PC-3 (cell line): ENCODE measurements at regions not wholly inside any gene's neighbourhood (a gene's known extent, or its start where the extent isn't known, plus 50 kb on each side); places are given as distances from the start of the nearest gene placed in this dataset.

Experiments
- ATAC-seq: fragments of 200-7000 bp; cut with Tn5 transposase; 2 replicates; pipeline ENCODE4 v1.9.1; 2020; ENCODE audit warnings: mild to moderate bottlenecking, moderate library complexity
- BruUV-seq: library from RNA; stranded (reverse); fragments of 400-500 nt; replicated peaks from 2 replicates; lab custom pipeline; 2021; lab: Mats Ljungman, UMichigan
- CTCF ChIA-PET: fragments of 300-600 bp; sonication (Branson Sonifier 250); formaldehyde crosslinking; loops from one replicate; lab custom pipeline; 2022; ENCODE audit warnings: antibody characterized with exemption; lab: Charles Lee
- POLR2A ChIA-PET: fragments of 300-600 bp; sonication (Branson Sonifier 250); formaldehyde crosslinking; loops from one replicate; lab custom pipeline; 2022; ENCODE audit warnings: antibody characterized with exemption; ENCODE audit not compliant: unreplicated experiment; lab: Charles Lee
- DNase-seq: peaks from one replicate; pipeline ENCODE4 v3.0.0-alpha.2; 2015
- H2AFZ ChIP-seq: fragments of 300-600 bp; sonication (generic); 2 replicates; pipeline ENCODE4 v1.6.0; 2016; ENCODE audit warnings: antibody characterized with exemption, low read length
- H3F3A ChIP-seq: fragments of 300-600 bp; sonication (generic); one replicate; pipeline ENCODE4 v1.6.0; 2017; ENCODE audit warnings: antibody characterized with exemption, low read length, control low read depth, mild to moderate bottlenecking; ENCODE audit not compliant: unreplicated experiment
- H3K27ac ChIP-seq: fragments of 300-600 bp; sonication (generic); 2 replicates; pipeline ENCODE4 v1.5.1; 2016; ENCODE audit warnings: mild to moderate bottlenecking, low read length
- H3K27me3 ChIP-seq: fragments of 300-600 bp; sonication (generic); 2 replicates; pipeline ENCODE4 v1.6.1; 2016; ENCODE audit warnings: low read length, mixed read lengths
- H3K36me3 ChIP-seq: fragments of 300-600 bp; sonication (generic); 2 replicates; pipeline ENCODE4 v1.6.1; 2016; ENCODE audit warnings: low read depth, mixed run types, low read length, mixed read lengths
- H3K4me1 ChIP-seq: fragments of 300-600 bp; sonication (generic); 2 replicates; pipeline ENCODE4 v1.5.1; 2016; ENCODE audit warnings: low read length; ENCODE audit not compliant: insufficient read depth
- H3K4me2 ChIP-seq: fragments of 300-600 bp; sonication (generic); 2 replicates; pipeline ENCODE4 v1.6.0; 2016; ENCODE audit warnings: low read length
- H3K4me3 ChIP-seq: fragments of 300-600 bp; sonication (generic); 2 replicates; pipeline ENCODE4 v1.5.1; 2016; ENCODE audit warnings: mild to moderate bottlenecking, low read length, mixed read lengths
- H3K79me2 ChIP-seq: fragments of 300-600 bp; sonication (generic); 2 replicates; pipeline ENCODE4 v1.6.1; 2017; ENCODE audit warnings: low read length, mixed read lengths
- H3K9ac ChIP-seq: fragments of 300-600 bp; sonication (generic); 2 replicates; pipeline ENCODE4 v1.6.0; 2016; ENCODE audit warnings: mild to moderate bottlenecking, low read length
- H3K9me2 ChIP-seq: fragments of 300-600 bp; sonication (generic); replicated peaks from 2 replicates; pipeline ENCODE4 v1.6.1; 2016; ENCODE audit warnings: mixed run types, low read length, mixed read lengths
- H3K9me3 ChIP-seq: fragments of 300-600 bp; sonication (generic); 2 replicates; pipeline ENCODE4 v1.6.1; 2016; ENCODE audit warnings: low read length, mixed read lengths
- H4K20me1 ChIP-seq: fragments of 300-600 bp; sonication (generic); 2 replicates; pipeline ENCODE4 v1.6.1; 2016; ENCODE audit warnings: low read length, mixed read lengths
- CTCF ChIP-seq: fragments of 300-600 bp; sonication (generic); conservative IDR thresholded peaks from 2 replicates; pipeline ENCODE4 v1.5.1; 2017; ENCODE audit warnings: antibody characterized with exemption, low read depth, mild to moderate bottlenecking, low read length
- EZH2 ChIP-seq: fragments of 300-600 bp; sonication (generic); IDR thresholded peaks from one replicate; pipeline ENCODE4 v1.6.1; 2017; ENCODE audit warnings: antibody characterized with exemption, mild to moderate bottlenecking, low read length; ENCODE audit not compliant: unreplicated experiment
- EZH2phosphoT487 ChIP-seq: fragments of 300-600 bp; sonication (generic); IDR thresholded peaks from 2 replicates; pipeline ENCODE4 v1.6.1; 2018; ENCODE audit warnings: mild to moderate bottlenecking, antibody characterized with exemption, low read length, borderline replicate concordance
- intact Hi-C: fragments of 100-400 bp; cut with micrococcal nuclease; formaldehyde crosslinking; loops from 2 replicates; pipeline ENCODE4 v1.9.0; 2023

- ATAC-seq = no peak
- no peak for DNase-seq
- Histone ChIP-seq H3K4me1 (no peaks in the 10 kb centered on the region), H3K79me2 (no peaks in the 10 kb centered on the region), H4K20me1 (no peaks in the 10 kb centered on the region), H3K27me3 (no peaks in the 10 kb centered on the region), H3K36me3 (no peaks in the 10 kb centered on the region), H2AFZ (no peak overlapping the region), H3K9ac (no peak overlapping the region), H3K9me3 (no peaks in the 10 kb centered on the region), H3K4me3 (no peak overlapping the region), H3K27ac (no peak overlapping the region), H3K9me2 (no peaks in the 10 kb centered on the region), H3K4me2 (no peak overlapping the region), H3F3A (no peaks in the 10 kb centered on the region)
- ChIA-PET CTCF (interaction anchor here (0.7 kb wide), 1 partner anchor 21 kb away, joined by 3 read pairs; no protein-coding TSS in a partner anchor), POLR2A (no interaction called here)
- BruUV-seq = no TSS peak
- intact Hi-C loops = no loop called here
- TF ChIP-seq CTCF (no peak), EZH2phosphoT487 (no peak), EZH2 (no peak)
Measured at GRCh38 chr14:101025696-101026095, 122.2 kb upstream of the RTL1 start.

- Histone ChIP-seq H3K9me3 (no peaks in the 10 kb centered on the region), H3K4me1 (no peaks in the 10 kb centered on the region), H3K79me2 (no peaks in the 10 kb centered on the region), H3K27ac (no peak overlapping the region), H3K4me2 (no peak overlapping the region), H4K20me1 (no peaks in the 10 kb centered on the region), H3K27me3 (no peaks in the 10 kb centered on the region), H3K9me2 (no peaks in the 10 kb centered on the region), H2AFZ (no peak overlapping the region), H3F3A (no peaks in the 10 kb centered on the region), H3K4me3 (no peak overlapping the region), H3K36me3 (no peaks in the 10 kb centered on the region), H3K9ac (no peak overlapping the region)
- DNase-seq (no peak), ATAC-seq (no peak)
- intact Hi-C loops = no loop called here
- BruUV-seq = no TSS peak
- ChIA-PET CTCF (no interaction called here), POLR2A (no interaction called here)
- no peak for TF ChIP-seq EZH2
- TF ChIP-seq CTCF = no peak
- TF ChIP-seq EZH2phosphoT487 = no peak
Measured at GRCh38 chr14:101026341-101026740, 122.8 kb upstream of the RTL1 start.

- no peaks in the 10 kb centered on the region for H4K20me1 ChIP-seq
- no peaks in the 10 kb centered on the region for H3K27me3 ChIP-seq
- intact Hi-C loops = no loop called here
- no peak overlapping the region for H2AFZ ChIP-seq
- CTCF ChIA-PET = no interaction called here
- no peak for TF ChIP-seq EZH2
- TF ChIP-seq CTCF = no peak
- no peak for TF ChIP-seq EZH2phosphoT487
- no peak overlapping the region for H3K4me3 ChIP-seq
- H3K9me3 ChIP-seq = no peaks in the 10 kb centered on the region
- H3K4me2 ChIP-seq = no peak overlapping the region
- ATAC-seq (no peak), DNase-seq (no peak)
- no peaks in the 10 kb centered on the region for H3K9me2 ChIP-seq
- no peak overlapping the region for H3K9ac ChIP-seq
- H3K36me3 ChIP-seq = no peaks in the 10 kb centered on the region
- BruUV-seq = no TSS peak
- no peaks in the 10 kb centered on the region for H3K4me1 ChIP-seq
- no peaks in the 10 kb centered on the region for H3F3A ChIP-seq
- no peak overlapping the region for H3K27ac ChIP-seq
- H3K79me2 ChIP-seq = no peaks in the 10 kb centered on the region
- POLR2A ChIA-PET = no interaction called here
Measured at GRCh38 chr14:101027291-101027690, 123.8 kb upstream of the RTL1 start.
